ENCODE measurements at regions not wholly inside any gene's neighbourhood (a gene's known extent, or its start where the extent isn't known, plus 50 kb on each side); places are given as distances from the start of the nearest gene placed in this dataset.

DNA sequence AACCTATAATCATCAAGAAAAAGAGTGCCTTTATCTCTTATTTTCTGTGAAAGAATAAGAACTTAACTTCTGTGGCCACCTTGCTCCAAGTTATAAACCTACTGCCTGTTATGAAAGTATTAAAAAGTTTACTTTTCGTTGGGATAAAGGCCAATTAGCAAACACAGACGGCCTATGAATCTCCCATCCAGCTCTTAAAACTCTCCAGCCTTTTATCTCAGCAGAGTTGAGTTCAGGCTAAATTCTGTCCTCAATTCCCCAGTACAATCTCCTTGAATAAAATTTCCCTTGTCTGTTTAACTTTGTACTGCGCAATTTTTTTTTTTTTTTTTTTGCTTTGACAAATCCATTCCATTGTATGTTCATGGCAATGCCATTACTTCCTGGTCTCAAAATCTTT lies 1058.4 kb downstream of the SLITRK5 start:
- TF ChIP-seq CEBPB (IDR thresholded peaks at IDR 0.05; ENCODE audit: low read depth) (no peak), POLR2A (IDR thresholded peaks at IDR 0.05; ENCODE audit: borderline replicate concordance, extremely low read depth, insufficient read depth, insufficient read length) (no peak), YY1 (IDR thresholded peaks at IDR 0.05; ENCODE audit: extremely low read depth, insufficient replicate concordance, low read depth, low read length) (no peak)
- TF ChIP-seq, protein P1, sequence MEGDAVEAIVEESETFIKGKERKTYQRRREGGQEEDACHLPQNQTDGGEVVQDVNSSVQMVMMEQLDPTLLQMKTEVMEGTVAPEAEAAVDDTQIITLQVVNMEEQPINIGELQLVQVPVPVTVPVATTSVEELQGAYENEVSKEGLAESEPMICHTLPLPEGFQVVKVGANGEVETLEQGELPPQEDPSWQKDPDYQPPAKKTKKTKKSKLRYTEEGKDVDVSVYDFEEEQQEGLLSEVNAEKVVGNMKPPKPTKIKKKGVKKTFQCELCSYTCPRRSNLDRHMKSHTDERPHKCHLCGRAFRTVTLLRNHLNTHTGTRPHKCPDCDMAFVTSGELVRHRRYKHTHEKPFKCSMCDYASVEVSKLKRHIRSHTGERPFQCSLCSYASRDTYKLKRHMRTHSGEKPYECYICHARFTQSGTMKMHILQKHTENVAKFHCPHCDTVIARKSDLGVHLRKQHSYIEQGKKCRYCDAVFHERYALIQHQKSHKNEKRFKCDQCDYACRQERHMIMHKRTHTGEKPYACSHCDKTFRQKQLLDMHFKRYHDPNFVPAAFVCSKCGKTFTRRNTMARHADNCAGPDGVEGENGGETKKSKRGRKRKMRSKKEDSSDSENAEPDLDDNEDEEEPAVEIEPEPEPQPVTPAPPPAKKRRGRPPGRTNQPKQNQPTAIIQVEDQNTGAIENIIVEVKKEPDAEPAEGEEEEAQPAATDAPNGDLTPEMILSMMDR (IDR thresholded peaks at IDR 0.05 in 2 of 3, conservative IDR thresholded peaks at IDR 0.05 in 1 of 3; ENCODE audit: borderline replicate concordance in 1 of 3, insufficient read depth in 1 of 3, low read depth in 2 of 3, low read length in 2 of 3), result no peak

Measured in HCT116 (cell line).